ENCODE measurements at regions not wholly inside any gene's neighbourhood (a gene's known extent, or its start where the extent isn't known, plus 50 kb on each side); places are given as distances from the start of the nearest gene placed in this dataset.
A peak's percentile ranks its signal among the peaks of the same experiment; 100 is the strongest.

GRCh38 chr13:109846185-109846584 lies 59.8 kb upstream of the IRS2 start:
- DNase-seq = no peak

DNA sequence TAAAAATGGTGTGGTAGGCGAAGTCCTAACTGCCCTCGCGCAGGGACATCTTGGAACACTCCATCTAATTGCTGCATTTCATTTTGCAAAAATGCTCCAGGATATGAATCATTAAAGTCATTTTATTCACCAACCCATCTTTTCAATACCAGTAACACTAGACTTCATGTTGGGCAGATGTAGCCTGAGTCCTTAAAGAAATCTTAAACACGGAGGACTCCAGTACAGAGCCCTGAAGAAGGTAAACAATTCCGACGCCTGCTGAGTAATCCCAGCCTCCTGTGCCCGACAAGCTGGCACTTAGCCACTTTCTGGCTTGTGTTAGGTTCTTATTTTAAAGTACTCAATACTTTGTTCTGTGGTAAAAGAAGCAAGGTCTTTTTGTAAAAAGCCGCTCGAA lies 58.0 kb upstream of the IRS2 start:
- no peak for DNase-seq

- DNase-seq = no peak
Observed at GRCh38 chr13:109843695-109844094, 57.3 kb upstream of the IRS2 start.

- no peak for DNase-seq
Observed at GRCh38 chr13:109842212-109842920, 56.0 kb upstream of the IRS2 start.

DNA sequence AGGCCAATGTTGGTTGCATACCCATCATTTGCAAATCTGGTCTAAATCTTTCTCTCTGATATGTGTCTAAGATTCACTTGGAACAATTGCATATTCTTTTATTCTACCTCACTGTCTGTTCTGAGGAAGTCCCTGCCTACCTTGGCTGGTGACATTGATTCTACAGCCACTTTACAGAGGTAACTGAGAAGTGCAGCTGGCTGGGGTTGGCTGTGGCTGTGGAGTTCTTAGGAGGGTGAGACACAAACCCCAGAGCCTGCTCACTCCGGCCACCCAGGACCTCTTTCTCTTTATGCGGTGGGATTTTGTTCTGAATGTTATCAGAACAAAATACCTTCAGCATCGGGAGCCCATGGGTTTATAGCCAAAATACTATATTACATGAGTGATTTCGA lies 54.5 kb upstream of the IRS2 start:
- DNase-seq = no peak

- DNase-seq = peak; percentile 72
Observed at GRCh38 chr13:109840201-109840892, 54.0 kb upstream of the IRS2 start.

GRCh38 chr13:109836629-109837607 lies 50.5 kb upstream of the IRS2 start:
- DNase-seq = no peak

Data from T1000 (cell line).